Spinal cord (tissue), 9 donors: ENCODE measurements at regions not wholly inside any gene's neighbourhood (a gene's known extent, or its start where the extent isn't known, plus 50 kb on each side); places are given as distances from the start of the nearest gene placed in this dataset.

ENCODE experiments used
- DNase-seq, 6 donors: peaks; one replicate each; pipeline versions ENCODE4 v3.0.0 to v3.0.0-alpha.2; 2013 to 2015; ENCODE audit warnings: low spot score in 6 of 6, low read depth in 4 of 6
- H3K27ac ChIP-seq: one replicate; pipeline ENCODE4 v1.5.1; 2013; ENCODE audit warnings: low read depth, low read length, control low read depth
- H3K27me3 ChIP-seq: one replicate; pipeline ENCODE4 v1.6.1; 2013; ENCODE audit warnings: low read length; ENCODE audit not compliant: control insufficient read depth, insufficient read depth
- H3K36me3 ChIP-seq: one replicate; pipeline ENCODE4 v1.6.1; 2013; ENCODE audit warnings: low read length; ENCODE audit not compliant: control insufficient read depth, insufficient read depth
- H3K4me1 ChIP-seq: one replicate; pipeline ENCODE4 v1.6.1; 2013; ENCODE audit warnings: low read length; ENCODE audit not compliant: control insufficient read depth, insufficient read depth
- H3K4me3 ChIP-seq: one replicate; pipeline ENCODE4 v1.5.1; 2013; ENCODE audit warnings: low read depth, low read length, control low read depth
- H3K9me3 ChIP-seq: one replicate; pipeline ENCODE4 v1.6.1; 2013; ENCODE audit warnings: low read length; ENCODE audit not compliant: control insufficient read depth, insufficient read depth
- WGBS: methylation state at CpG from one replicate; pipeline ENCODE4 v1.1.5; 2013; ENCODE audit warnings: missing lambda C conversion rate; ENCODE audit not compliant: insufficient coverage; 5-methylcytosine and 5-hydroxymethylcytosine counted together
- donor health status: healthy.

DNA sequence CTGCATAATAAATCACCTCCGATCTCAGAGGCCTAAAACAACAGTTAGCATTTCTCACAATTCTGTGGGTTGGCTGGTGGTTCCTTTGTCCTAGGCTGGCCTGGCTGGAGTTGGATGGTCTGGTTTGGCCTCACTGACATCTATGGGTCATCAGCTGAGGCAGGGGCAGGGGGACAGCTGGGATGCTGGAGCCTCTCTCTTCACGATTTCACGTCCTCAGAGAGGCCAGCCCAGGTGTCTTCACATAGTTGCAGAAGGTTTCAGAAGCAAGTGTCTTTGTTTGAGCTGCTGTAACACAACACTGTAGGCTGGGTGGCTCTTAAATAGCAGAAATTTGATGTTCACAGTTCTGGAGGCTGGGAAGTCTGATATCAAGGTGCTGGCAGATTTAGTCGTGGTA lies 155.5 kb upstream of the CACNA1E start:
- no peak for DNase-seq
- no peak overlapping the region for H3K27ac ChIP-seq
- H3K36me3 ChIP-seq: no peaks in the 10 kb centered on the region
- H3K4me3 ChIP-seq: no peak overlapping the region
- H3K9me3 ChIP-seq: no peaks in the 10 kb centered on the region
- no peaks in the 10 kb centered on the region for H3K27me3 ChIP-seq
- 85% methylated on average over 3 of the region's 4 CpGs for WGBS
- H3K4me1 ChIP-seq: no peaks in the 10 kb centered on the region

DNA sequence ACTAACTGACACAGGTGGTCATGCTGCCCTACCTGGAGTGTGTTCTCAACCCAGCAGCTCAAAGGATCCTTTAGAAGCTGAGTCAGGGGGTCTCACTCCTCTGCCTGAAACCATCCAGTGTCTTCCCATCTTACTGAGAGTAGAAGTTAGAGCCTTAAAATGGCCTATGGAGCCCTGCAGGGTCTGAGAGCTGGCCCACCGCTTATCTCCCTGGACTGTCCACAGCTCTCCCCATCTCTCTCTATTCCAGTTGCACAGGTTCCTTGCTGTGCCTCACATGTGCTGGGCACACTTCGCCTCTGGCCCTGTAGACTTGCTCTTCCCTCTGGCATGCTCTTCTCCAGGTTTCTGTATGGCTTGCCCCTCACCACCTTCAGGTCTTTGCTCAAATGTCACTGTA lies 148.6 kb upstream of the CACNA1E start:
- DNase-seq: no peak
- no peaks in the 10 kb centered on the region for H3K27me3 ChIP-seq
- WGBS: 100% methylated on average over 2 of the region's 2 CpGs

DNA sequence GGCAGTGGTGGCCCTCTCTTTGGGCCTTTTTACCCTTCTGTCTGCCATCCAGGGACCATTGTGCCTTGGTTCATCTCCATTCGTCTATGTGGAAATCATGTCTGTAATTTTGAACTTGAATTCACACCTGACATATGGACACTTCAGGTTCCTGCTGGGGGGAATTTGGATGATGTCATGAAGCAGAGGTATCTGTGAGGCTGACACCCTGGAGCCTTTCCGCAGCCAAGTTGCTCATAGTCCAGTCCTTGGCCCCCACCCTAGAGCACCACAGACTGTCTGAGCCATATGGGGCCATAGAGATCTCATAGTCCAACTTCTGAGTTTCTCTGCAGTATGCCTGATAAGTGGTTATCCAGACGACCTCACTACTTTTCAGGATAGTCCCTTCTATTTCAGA lies 147.7 kb upstream of the CACNA1E start:
- DNase-seq: no peak
- WGBS: 100% methylated on average over 1 of the region's 3 CpGs
- no peak overlapping the region for H3K27ac ChIP-seq
- no peaks in the 10 kb centered on the region for H3K9me3 ChIP-seq
- H3K4me3 ChIP-seq: no peak overlapping the region
- H3K4me1 ChIP-seq: no peaks in the 10 kb centered on the region
- no peaks in the 10 kb centered on the region for H3K36me3 ChIP-seq
- no peaks in the 10 kb centered on the region for H3K27me3 ChIP-seq

More for the DNA sequence above, 148.6 kb upstream of the CACNA1E start:
- H3K4me3 ChIP-seq: no peak overlapping the region
- no peaks in the 10 kb centered on the region for H3K9me3 ChIP-seq
- no peak overlapping the region for H3K27ac ChIP-seq
- H3K4me1 ChIP-seq: no peaks in the 10 kb centered on the region
- H3K36me3 ChIP-seq: no peaks in the 10 kb centered on the region

DNA sequence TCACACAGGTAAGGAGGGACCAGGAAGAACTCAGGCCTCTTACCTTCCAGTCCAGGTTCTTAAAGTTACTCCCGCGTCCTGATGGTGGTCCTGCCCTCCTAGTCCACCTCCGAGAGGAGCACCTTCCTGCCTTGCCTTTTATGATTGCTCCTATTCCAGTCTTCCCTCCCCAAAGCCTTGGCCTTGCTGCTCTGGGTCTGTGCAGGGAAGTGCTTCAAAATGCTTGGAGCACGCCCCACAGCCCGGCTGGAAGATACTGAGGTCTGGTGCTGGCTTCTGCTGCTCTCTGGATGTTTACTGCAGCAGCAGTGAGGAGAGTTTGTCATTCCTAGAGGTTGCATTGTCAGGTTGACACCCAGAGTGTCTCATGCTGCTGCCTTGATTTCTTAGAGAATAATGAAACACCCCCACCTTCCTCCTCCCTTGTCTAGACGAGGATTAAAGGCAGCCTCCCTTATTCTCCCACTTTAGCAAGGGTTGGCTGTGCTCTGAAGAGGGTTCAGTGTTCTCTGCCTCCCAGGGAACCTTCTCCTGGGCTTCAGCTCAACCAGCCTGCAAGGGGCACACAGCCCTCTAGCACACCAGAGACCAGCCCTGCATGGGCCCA lies 142.2 kb upstream of the CACNA1E start:
- H3K27ac ChIP-seq: no peak overlapping the region
- DNase-seq: no peak
- H3K27me3 ChIP-seq: no peaks in the 10 kb centered on the region
- 89% methylated on average over 6 of the region's 6 CpGs for WGBS
- no peaks in the 10 kb centered on the region for H3K9me3 ChIP-seq
- H3K4me3 ChIP-seq: no peak overlapping the region
- peaks cover 14% of the 10 kb centered on the region for H3K4me1 ChIP-seq
- H3K36me3 ChIP-seq: no peaks in the 10 kb centered on the region

DNA sequence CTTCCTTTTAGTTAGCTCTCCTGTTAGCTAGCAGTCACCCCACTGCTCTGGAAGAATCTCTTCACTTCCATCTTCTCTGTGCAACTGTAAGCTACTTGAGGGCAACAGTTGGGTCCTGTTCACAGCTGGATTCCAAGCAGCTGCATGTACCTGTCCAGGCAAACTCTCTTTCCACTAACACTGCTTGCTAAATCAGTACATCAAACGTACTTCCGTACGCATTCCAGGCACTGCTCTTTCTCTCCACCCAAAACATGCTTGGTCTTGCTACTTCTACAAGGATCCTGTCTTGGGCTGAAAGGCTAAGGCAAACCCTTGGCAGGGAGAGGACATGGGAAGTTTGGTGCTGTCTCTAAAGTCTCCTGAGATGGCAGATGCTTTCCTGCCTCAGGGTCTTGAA lies 139.2 kb upstream of the CACNA1E start:
- Histone ChIP-seq H3K4me1 (peaks cover 24% of the 10 kb centered on the region), H3K27me3 (no peaks in the 10 kb centered on the region), H3K9me3 (no peaks in the 10 kb centered on the region), H3K27ac (no peak overlapping the region), H3K36me3 (no peaks in the 10 kb centered on the region), H3K4me3 (no peak overlapping the region)
- DNase-seq: no peak
- 94% methylated on average over 3 of the region's 3 CpGs for WGBS

DNA sequence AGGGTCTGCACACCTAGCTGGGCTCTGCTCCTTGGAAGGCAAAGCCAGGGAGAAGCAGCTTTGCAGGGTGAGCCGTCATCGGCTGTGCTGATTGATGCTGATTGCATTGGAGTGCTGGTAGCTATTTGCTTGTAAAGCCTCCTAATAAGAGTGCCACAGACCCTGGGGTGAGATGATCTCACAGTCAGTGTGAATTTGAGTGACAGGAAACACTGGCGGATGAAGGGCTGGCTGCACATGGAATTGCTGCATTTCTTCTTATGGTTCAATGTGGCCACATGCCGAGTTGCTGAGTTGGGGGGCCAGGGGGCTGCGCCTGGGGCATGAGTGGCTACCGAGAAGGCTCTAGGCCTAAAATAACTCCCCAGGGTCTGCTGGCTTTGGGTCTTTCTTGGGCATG lies 138.2 kb upstream of the CACNA1E start:
- H3K4me3 ChIP-seq: no peak overlapping the region
- no peaks in the 10 kb centered on the region for H3K9me3 ChIP-seq
- WGBS: 61% methylated on average over 4 of the region's 6 CpGs
- peak in 2 of 6 donors; percentile 14 to 78 for DNase-seq
- H3K36me3 ChIP-seq: no peaks in the 10 kb centered on the region
- H3K4me1 ChIP-seq: peaks cover 28% of the 10 kb centered on the region
- H3K27ac ChIP-seq: no peak overlapping the region
- no peaks in the 10 kb centered on the region for H3K27me3 ChIP-seq

DNA sequence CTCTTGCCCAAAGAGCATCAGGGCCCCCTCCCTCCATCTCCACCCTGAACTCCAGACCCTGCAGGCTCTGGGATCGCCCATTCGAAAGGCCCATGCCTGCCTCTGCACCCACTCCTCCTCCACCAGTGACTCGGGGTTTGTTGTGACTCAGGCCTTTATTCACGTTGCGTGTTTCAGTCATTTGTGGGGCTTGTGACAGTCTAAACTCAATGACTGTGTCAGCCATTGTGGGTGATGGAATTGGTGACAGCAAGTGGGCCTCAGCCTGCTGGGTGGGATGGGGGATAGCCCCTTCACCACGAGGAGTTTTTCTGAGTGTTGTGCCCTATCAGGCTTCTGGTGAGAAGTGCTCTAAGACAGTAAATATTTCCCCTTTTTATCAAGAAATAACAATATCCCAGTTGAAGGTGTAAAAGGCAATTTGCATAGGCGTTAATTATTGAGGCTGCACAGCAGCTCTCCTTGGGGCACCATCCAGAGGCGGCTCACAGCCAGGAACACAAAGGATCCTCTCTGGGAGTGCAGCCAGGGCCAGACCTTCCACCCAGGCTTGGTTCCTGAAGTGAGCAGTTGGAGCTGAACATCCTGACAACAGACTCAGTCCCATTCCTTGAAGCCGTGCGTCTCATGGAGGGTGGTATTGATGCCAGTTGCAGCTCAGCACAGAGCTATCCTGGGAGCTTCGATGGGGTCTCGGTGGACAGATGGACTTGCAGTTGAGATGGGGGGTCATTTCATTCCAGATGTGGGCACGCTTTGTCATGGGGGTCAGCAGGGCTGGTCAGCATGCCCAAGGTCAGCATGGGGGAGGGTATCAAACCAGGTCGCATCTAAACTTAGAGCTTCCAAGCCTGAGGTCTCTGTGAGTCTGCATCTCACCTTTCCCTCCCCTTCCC lies 135.6 kb upstream of the CACNA1E start:
- Histone ChIP-seq H3K27me3 (no peaks in the 10 kb centered on the region), H3K4me1 (peaks cover 32% of the 10 kb centered on the region), H3K27ac (no peak overlapping the region), H3K36me3 (no peaks in the 10 kb centered on the region), H3K9me3 (no peaks in the 10 kb centered on the region), H3K4me3 (no peak overlapping the region)
- 58% methylated on average over 7 of the region's 14 CpGs for WGBS
- DNase-seq: peak in 2 of 6 donors; percentile 36 to 56

DNA sequence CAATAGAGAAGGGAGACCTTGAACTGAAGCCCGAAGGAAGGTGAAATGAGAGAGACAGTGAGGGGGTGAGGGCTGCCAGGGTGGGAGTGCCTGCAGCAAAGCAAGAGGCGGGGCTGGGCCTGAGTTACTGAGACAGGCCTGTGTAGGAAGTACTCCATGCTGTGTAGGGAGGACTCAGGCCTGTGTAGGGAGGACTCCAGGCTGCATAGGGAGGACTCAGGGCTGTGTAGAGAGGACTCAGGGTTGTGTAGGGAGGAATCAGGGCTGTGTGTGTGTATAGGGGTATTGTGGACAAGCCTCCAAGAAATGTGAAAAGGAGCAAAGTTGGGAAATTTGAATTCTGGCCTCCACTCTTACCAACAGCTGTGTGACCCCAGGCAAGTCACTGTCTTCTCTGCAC lies 133.8 kb upstream of the CACNA1E start:
- Histone ChIP-seq H3K27me3 (no peaks in the 10 kb centered on the region), H3K4me1 (peaks cover 30% of the 10 kb centered on the region), H3K36me3 (no peaks in the 10 kb centered on the region), H3K9me3 (no peaks in the 10 kb centered on the region), H3K27ac (no peak overlapping the region), H3K4me3 (no peak overlapping the region)
- DNase-seq: peak in 1 of 6 donors; percentile 21
- WGBS: 69% methylated on average over 2 of the region's 2 CpGs

DNA sequence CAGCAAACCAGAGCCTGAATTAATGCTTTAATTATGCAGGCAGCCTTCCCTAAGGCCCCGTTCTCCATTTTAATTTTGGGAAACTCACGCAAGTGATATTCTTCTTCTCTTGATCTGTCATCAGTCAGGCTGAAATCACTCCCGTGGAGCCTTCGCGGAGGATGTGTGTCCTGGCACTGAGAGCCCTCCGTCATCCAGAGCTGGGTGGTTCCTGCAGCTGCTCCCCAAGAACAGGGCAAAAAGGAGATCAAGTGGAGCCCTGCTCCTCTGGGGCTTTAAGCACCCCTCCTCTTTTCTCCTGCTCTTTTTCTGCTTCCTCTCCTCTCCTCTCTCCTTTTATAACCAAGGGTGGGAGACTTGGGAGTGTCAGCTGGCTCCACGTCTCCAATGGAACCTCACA lies 133.2 kb upstream of the CACNA1E start:
- Histone ChIP-seq H3K36me3 (no peaks in the 10 kb centered on the region), H3K27me3 (no peaks in the 10 kb centered on the region), H3K4me1 (peaks cover 24% of the 10 kb centered on the region), H3K27ac (no peak overlapping the region), H3K4me3 (no peak overlapping the region), H3K9me3 (no peaks in the 10 kb centered on the region)
- WGBS: 63% methylated on average over 7 of the region's 7 CpGs
- DNase-seq: peak in 2 of 6 donors; percentile 47 to 91

DNA sequence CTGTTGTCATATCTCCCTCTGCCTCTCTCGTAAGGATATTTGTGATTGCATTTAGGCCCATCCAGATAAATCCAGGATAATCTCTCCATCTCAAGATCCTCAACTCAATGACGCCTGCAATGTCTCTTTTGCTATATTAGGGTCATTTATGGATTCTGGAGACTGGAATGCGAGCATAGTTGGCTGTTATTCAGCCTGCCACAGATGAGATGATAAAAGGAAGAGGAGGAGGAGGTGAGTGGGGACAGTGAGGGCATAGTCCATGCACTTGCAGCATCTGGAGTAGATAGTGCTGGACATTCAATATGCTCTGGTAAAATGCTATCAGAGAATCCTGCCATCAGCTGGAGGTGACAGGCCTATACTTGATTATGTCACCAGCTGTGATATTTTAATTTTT lies 131.6 kb upstream of the CACNA1E start:
- Histone ChIP-seq H3K4me1 (peaks cover 27% of the 10 kb centered on the region), H3K36me3 (no peaks in the 10 kb centered on the region), H3K27me3 (no peaks in the 10 kb centered on the region), H3K9me3 (no peaks in the 10 kb centered on the region), H3K27ac (no peak overlapping the region), H3K4me3 (no peak overlapping the region)
- no peak for DNase-seq
- 100% methylated on average over 3 of the region's 3 CpGs for WGBS
